ENCODE measurements at regions not wholly inside any gene's neighbourhood (a gene's known extent, or its start where the extent isn't known, plus 50 kb on each side); places are given as distances from the start of the nearest gene placed in this dataset.

GRCh38 chr22:27581236-27581635, 220.3 kb downstream of the MN1 start:
- no peak overlapping the region for H3K4me3 ChIP-seq
- 82% methylated on average over 8 of the region's 8 CpGs for WGBS
- H3K4me1 ChIP-seq (replicated peaks) = no peaks in the 10 kb centered on the region
- TF ChIP-seq CTCF (IDR thresholded peaks at IDR 0.05) = no peak
- TF ChIP-seq POLR2A (IDR thresholded peaks at IDR 0.05) = no peak
- TF ChIP-seq POLR2AphosphoS5 (IDR thresholded peaks at IDR 0.05) = no peak
- H3K27me3 ChIP-seq (replicated peaks; ENCODE audit: insufficient read depth) = no peaks in the 10 kb centered on the region
- intact Hi-C loops (cut with DNase I) = no loop called here
- DNase-seq (ENCODE audit: low spot score) = no peak
- H3K9me3 ChIP-seq = no peaks in the 10 kb centered on the region
- no peaks in the 10 kb centered on the region for H3K36me3 ChIP-seq
- no peak overlapping the region for H3K27ac ChIP-seq

GRCh38 chr22:27581688-27582087, 219.9 kb downstream of the MN1 start:
- TF ChIP-seq CTCF (IDR thresholded peaks at IDR 0.05) = no peak
- TF ChIP-seq POLR2A (IDR thresholded peaks at IDR 0.05) = no peak
- no peak for TF ChIP-seq POLR2AphosphoS5 (IDR thresholded peaks at IDR 0.05)
- no peak overlapping the region for H3K4me3 ChIP-seq
- H3K9me3 ChIP-seq = no peaks in the 10 kb centered on the region
- H3K36me3 ChIP-seq = no peaks in the 10 kb centered on the region
- no peak overlapping the region for H3K27ac ChIP-seq
- intact Hi-C loops (cut with DNase I) = no loop called here
- H3K4me1 ChIP-seq (replicated peaks) = no peaks in the 10 kb centered on the region
- WGBS = 57% methylated on average over 8 of the region's 8 CpGs
- DNase-seq (ENCODE audit: low spot score) = no peak
- no peaks in the 10 kb centered on the region for H3K27me3 ChIP-seq (replicated peaks; ENCODE audit: insufficient read depth)

- TF ChIP-seq POLR2AphosphoS5 (IDR thresholded peaks at IDR 0.05) = no peak
- no peak for TF ChIP-seq CTCF (IDR thresholded peaks at IDR 0.05)
- no peak for TF ChIP-seq POLR2A (IDR thresholded peaks at IDR 0.05)
- Histone ChIP-seq H3K27ac (no peak overlapping the region), H3K27me3 (replicated peaks; ENCODE audit: insufficient read depth) (no peaks in the 10 kb centered on the region), H3K36me3 (no peaks in the 10 kb centered on the region), H3K4me1 (replicated peaks) (no peaks in the 10 kb centered on the region), H3K4me3 (no peak overlapping the region), H3K9me3 (no peaks in the 10 kb centered on the region)
- WGBS = 45% methylated on average over 8 of the region's 9 CpGs
- peak; percentile 31 for DNase-seq (ENCODE audit: low spot score)
- intact Hi-C loops (cut with DNase I) = no loop called here
Observed at GRCh38 chr22:27583856-27584255, 217.7 kb downstream of the MN1 start.

- no peaks in the 10 kb centered on the region for H3K4me1 ChIP-seq (replicated peaks)
- H3K27ac ChIP-seq = no peak overlapping the region
- no peak overlapping the region for H3K4me3 ChIP-seq
- H3K36me3 ChIP-seq = no peaks in the 10 kb centered on the region
- H3K9me3 ChIP-seq = no peaks in the 10 kb centered on the region
- WGBS = 97% methylated on average over 2 of the region's 2 CpGs
- intact Hi-C loops (cut with DNase I) = no loop called here
- H3K27me3 ChIP-seq (replicated peaks; ENCODE audit: insufficient read depth) = no peaks in the 10 kb centered on the region
- DNase-seq (ENCODE audit: low spot score) = no peak
- TF ChIP-seq POLR2AphosphoS5 (IDR thresholded peaks at IDR 0.05) = no peak
- TF ChIP-seq POLR2A (IDR thresholded peaks at IDR 0.05) = no peak
- TF ChIP-seq CTCF (IDR thresholded peaks at IDR 0.05) = no peak
Observed at GRCh38 chr22:27585141-27585540, 216.4 kb downstream of the MN1 start.

- no peaks in the 10 kb centered on the region for H3K9me3 ChIP-seq
- no peaks in the 10 kb centered on the region for H3K4me1 ChIP-seq (replicated peaks)
- peak overlapping the region in 1 of 2 donors; percentile 27 for H3K27ac ChIP-seq
- H3K36me3 ChIP-seq = no peaks in the 10 kb centered on the region
- WGBS = 51% methylated on average over 6 of the region's 6 CpGs
- intact Hi-C loops (cut with DNase I) = no loop called here
- DNase-seq (ENCODE audit: low spot score) = peak; percentile 74
- H3K27me3 ChIP-seq (replicated peaks; ENCODE audit: insufficient read depth) = no peaks in the 10 kb centered on the region
- H3K4me3 ChIP-seq = no peak overlapping the region
- TF ChIP-seq POLR2AphosphoS5 (IDR thresholded peaks at IDR 0.05) (peak; percentile 87), CTCF (IDR thresholded peaks at IDR 0.05) (peak in 1 of 4 experiments; percentile 10), POLR2A (IDR thresholded peaks at IDR 0.05) (no peak)
Observed at GRCh38 chr22:27588268-27588667, 213.3 kb downstream of the MN1 start.

Data from prostate gland (tissue), 2 donors.